Glutamatergic neuron (in vitro differentiated cells): ENCODE measurements at regions not wholly inside any gene's neighbourhood (a gene's known extent, or its start where the extent isn't known, plus 50 kb on each side); places are given as distances from the start of the nearest gene placed in this dataset.
A peak's percentile ranks its signal among the peaks of the same experiment; 100 is the strongest.
"Not testable (repeated sequence)": the region's sequence is repeated elsewhere in the genome, so short reads cannot be mapped to it uniquely, and the experiment has no call there.

Experiments used
- DNase-seq: peaks from one replicate; pipeline ENCODE4 v3.0.0; 2022
- H3K27ac Mint-ChIP-seq: one replicate; pipeline ENCODE4 v1.8.0; 2020; ENCODE audit warnings: mild to moderate bottlenecking, mixed read lengths, inconsistent platforms; ENCODE audit not compliant: unreplicated experiment
- H3K27me3 Mint-ChIP-seq: one replicate; pipeline ENCODE4 v1.8.0; 2020; ENCODE audit warnings: mild to moderate bottlenecking, moderate library complexity, mixed read lengths, inconsistent platforms; ENCODE audit not compliant: unreplicated experiment
- H3K36me3 Mint-ChIP-seq: one replicate; pipeline ENCODE4 v1.8.0; 2020; ENCODE audit warnings: mild to moderate bottlenecking, mixed read lengths, inconsistent platforms; ENCODE audit not compliant: unreplicated experiment
- H3K4me1 Mint-ChIP-seq: one replicate; pipeline ENCODE4 v1.8.0; 2020; ENCODE audit warnings: mild to moderate bottlenecking, low read depth, mixed read lengths, inconsistent platforms; ENCODE audit not compliant: unreplicated experiment
- H3K4me3 Mint-ChIP-seq: one replicate; pipeline ENCODE4 v1.8.0; 2020; ENCODE audit warnings: mild to moderate bottlenecking, mixed read lengths, inconsistent platforms; ENCODE audit not compliant: unreplicated experiment
- H3K9me3 Mint-ChIP-seq: one replicate; pipeline ENCODE4 v1.8.0; 2020; ENCODE audit warnings: mild to moderate bottlenecking, moderate library complexity, mixed read lengths, inconsistent platforms; ENCODE audit not compliant: unreplicated experiment
- TF ChIP-seq, protein P1 (sequence below): fragments of 200-600 bp; sonication (generic); IDR thresholded peaks from one replicate; pipeline ENCODE4 v1.5.0; 2021; ENCODE audit not compliant: partially characterized antibody, unreplicated experiment

DNA sequence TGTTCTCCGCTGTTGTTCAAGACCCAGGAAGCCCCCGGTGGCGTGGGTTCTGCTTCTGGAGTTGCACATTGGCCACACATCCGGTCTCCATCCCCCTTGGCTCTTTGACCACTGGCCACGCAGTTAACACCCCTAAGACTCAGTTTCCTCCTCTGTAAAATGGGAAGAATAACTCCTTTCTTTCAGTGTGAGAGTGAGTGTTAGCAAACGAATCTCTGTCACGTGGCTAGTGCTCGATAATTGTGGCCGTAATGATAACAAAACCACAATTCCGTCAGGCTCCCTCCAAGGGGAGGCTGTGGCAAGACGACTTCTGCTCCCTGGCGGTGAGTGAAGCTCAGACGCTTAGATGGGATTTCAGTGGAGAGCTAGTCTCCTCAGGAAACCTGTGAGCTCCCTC, 315.2 kb upstream of the B3GAT1 start:
- peaks cover 53% of the 10 kb centered on the region for H3K4me1 Mint-ChIP-seq
- H3K36me3 Mint-ChIP-seq = no peaks in the 10 kb centered on the region
- H3K9me3 Mint-ChIP-seq = peaks cover 5% of the 10 kb centered on the region
- no peak for DNase-seq
- TF ChIP-seq, protein P1, sequence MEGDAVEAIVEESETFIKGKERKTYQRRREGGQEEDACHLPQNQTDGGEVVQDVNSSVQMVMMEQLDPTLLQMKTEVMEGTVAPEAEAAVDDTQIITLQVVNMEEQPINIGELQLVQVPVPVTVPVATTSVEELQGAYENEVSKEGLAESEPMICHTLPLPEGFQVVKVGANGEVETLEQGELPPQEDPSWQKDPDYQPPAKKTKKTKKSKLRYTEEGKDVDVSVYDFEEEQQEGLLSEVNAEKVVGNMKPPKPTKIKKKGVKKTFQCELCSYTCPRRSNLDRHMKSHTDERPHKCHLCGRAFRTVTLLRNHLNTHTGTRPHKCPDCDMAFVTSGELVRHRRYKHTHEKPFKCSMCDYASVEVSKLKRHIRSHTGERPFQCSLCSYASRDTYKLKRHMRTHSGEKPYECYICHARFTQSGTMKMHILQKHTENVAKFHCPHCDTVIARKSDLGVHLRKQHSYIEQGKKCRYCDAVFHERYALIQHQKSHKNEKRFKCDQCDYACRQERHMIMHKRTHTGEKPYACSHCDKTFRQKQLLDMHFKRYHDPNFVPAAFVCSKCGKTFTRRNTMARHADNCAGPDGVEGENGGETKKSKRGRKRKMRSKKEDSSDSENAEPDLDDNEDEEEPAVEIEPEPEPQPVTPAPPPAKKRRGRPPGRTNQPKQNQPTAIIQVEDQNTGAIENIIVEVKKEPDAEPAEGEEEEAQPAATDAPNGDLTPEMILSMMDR = no peak
- peak overlapping the region; percentile 62 for H3K27ac Mint-ChIP-seq
- H3K4me3 Mint-ChIP-seq = no peak overlapping the region
- H3K27me3 Mint-ChIP-seq = peaks cover 10% of the 10 kb centered on the region

DNA sequence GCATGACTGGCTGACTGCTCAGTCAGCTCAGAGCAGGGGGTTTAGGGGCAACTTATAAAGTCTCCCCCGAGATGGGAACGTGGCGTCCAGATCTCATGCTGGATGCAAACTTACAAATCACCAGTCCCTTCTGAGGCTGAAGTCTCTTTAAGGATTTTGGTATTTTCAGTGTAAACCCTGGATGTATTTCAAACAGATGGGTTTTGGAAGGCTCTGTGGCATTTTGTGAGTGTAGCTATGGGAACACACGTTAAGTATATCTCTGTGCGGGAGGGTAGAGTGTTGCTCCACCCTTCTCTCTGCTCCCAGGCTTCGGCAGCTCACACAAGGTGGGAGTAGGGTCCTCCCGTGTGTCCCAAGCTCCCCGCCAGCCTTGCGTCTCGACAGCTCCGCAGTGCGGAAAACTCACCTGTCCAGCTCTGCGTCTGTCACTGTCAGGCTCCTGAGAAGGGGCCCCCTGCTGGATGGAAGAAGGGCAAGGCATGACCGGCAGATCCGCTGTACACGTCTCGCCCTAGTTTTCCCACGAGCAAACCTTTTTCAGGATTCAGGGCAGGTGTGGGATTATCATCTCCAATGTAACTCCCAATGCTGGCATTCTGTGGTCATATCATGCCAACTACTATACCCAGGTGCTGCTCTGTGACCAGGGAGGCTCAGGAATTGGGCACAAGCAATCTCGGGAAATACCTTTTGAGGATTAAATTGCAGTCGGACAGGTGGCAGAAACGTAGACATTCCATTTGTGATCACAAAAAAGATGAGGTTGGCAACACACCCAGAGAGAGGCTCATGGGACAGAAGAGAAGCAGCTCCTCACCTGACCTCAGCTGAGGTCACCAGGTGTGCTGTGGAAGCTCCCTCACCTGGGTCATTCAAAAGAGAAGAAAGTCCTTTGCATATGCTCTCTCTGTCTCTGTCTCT, 313.9 kb upstream of the B3GAT1 start:
- Mint-ChIP-seq H3K4me3 (no peak overlapping the region), H3K27ac (peak overlapping the region; percentile 9), H3K27me3 (peaks cover 10% of the 10 kb centered on the region), H3K9me3 (peaks cover 5% of the 10 kb centered on the region), H3K4me1 (peaks cover 45% of the 10 kb centered on the region), H3K36me3 (no peaks in the 10 kb centered on the region)
- no peak for DNase-seq
- TF ChIP-seq, protein P1 = peak; percentile 30

DNA sequence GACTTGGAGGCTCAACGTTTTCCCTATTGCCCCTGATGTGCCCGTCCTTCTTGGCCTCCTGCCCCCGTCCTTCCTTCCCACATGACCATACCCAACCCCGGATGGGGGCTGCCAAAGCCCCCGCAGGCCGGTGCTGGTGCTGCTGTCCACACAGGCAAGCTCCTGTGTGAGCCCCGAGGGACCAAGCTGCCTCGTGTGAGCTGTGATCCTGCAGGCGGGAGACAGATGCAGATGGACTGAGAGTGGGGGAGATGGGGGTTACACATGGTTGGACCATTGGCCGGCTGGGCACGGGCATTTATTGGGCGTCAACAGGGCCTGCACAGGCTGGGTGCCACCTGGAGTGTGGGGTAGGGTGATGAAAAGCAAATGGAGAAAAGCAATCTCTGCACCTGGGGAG, 313.2 kb upstream of the B3GAT1 start:
- H3K36me3 Mint-ChIP-seq = no peaks in the 10 kb centered on the region
- TF ChIP-seq, protein P1 = no peak
- H3K4me1 Mint-ChIP-seq = peaks cover 43% of the 10 kb centered on the region
- H3K4me3 Mint-ChIP-seq = no peak overlapping the region
- H3K27ac Mint-ChIP-seq = no peak overlapping the region
- H3K9me3 Mint-ChIP-seq = peaks cover 5% of the 10 kb centered on the region
- DNase-seq = no peak
- peaks cover 10% of the 10 kb centered on the region for H3K27me3 Mint-ChIP-seq

DNA sequence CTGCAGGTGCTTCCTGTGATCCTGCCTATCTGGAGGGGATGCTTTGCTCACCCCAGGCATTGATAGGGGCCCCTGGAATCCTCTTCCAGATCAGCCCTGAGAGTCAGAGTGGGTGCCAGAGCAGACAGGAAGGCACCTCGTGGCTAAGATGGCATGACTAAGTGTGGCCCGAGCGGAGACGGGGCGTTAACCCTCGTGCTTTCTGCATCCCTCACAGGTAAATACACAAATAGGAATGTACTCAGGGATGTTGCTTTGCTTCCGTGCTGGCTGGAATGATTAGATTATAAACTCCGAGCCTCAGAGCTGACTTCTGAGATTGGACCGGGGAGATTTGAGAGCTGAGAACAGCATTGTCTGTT, 312.7 kb upstream of the B3GAT1 start:
- no peak overlapping the region for H3K27ac Mint-ChIP-seq
- no peak for DNase-seq
- peaks cover 10% of the 10 kb centered on the region for H3K27me3 Mint-ChIP-seq
- no peaks in the 10 kb centered on the region for H3K36me3 Mint-ChIP-seq
- TF ChIP-seq, protein P1 = no peak
- H3K4me1 Mint-ChIP-seq = peaks cover 43% of the 10 kb centered on the region
- peaks cover 5% of the 10 kb centered on the region for H3K9me3 Mint-ChIP-seq
- peak overlapping the region; percentile 33 for H3K4me3 Mint-ChIP-seq

DNA sequence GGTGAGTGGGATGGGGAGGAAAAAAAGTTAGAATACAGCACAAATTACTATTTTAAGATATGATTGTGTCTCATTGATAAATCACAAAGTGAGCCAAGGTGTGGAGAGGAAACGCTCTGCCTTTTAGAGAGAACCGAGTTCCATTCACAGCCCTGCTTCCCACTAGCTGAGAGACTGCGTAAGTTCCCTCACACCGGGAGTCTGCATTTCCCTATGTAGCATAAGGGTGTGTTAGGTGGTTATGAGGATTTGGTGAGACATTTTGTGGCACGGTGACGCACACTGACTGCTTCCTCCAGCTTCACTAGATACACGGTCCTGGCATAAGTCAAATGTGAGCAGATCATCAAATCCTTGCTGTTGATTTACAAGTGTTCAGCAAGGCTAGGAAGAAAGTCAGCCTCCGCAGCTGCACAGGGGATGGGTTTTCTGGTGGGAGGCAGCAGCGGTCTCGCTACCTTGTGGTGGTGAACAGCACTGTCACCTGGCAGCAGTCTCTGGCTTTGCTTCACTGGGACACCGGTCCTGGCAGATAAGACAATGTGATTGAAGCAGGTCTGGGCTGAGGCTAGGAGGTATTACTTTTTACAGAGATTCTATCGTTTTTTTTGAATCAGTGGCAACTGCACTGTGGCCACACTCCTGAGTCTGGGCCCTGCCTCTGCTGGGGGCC, 312.2 kb upstream of the B3GAT1 start:
- no peak overlapping the region for H3K27ac Mint-ChIP-seq
- H3K9me3 Mint-ChIP-seq = peaks cover 5% of the 10 kb centered on the region
- peaks cover 43% of the 10 kb centered on the region for H3K4me1 Mint-ChIP-seq
- TF ChIP-seq, protein P1 = no peak
- no peak overlapping the region for H3K4me3 Mint-ChIP-seq
- no peak for DNase-seq
- H3K36me3 Mint-ChIP-seq = no peaks in the 10 kb centered on the region
- H3K27me3 Mint-ChIP-seq = peaks cover 10% of the 10 kb centered on the region

DNA sequence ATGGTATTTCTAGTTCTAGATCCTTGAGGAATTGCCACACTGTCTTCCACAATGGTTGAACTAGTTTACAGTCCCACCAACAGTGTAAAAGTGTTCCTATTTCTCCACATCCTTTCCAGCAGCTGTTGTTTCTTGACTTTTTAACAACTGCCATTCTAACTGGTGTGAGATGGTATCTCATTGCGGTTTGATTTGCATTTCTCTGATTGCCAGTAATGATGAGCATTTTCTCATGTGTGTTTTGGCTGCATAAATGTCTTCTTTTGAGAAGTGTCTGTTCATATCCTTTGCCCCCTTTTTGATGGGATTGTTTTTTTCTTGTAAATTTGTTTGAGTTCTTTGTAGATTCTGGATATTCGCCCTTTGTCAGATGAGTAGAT, 308.6 kb upstream of the B3GAT1 start:
- DNase-seq, H3K4me3 Mint-ChIP-seq, H3K27me3 Mint-ChIP-seq, H3K9me3 Mint-ChIP-seq, H3K27ac Mint-ChIP-seq, H3K36me3 Mint-ChIP-seq: not testable (repeated sequence)
- peaks cover 32% of the 10 kb centered on the region for H3K4me1 Mint-ChIP-seq

DNA sequence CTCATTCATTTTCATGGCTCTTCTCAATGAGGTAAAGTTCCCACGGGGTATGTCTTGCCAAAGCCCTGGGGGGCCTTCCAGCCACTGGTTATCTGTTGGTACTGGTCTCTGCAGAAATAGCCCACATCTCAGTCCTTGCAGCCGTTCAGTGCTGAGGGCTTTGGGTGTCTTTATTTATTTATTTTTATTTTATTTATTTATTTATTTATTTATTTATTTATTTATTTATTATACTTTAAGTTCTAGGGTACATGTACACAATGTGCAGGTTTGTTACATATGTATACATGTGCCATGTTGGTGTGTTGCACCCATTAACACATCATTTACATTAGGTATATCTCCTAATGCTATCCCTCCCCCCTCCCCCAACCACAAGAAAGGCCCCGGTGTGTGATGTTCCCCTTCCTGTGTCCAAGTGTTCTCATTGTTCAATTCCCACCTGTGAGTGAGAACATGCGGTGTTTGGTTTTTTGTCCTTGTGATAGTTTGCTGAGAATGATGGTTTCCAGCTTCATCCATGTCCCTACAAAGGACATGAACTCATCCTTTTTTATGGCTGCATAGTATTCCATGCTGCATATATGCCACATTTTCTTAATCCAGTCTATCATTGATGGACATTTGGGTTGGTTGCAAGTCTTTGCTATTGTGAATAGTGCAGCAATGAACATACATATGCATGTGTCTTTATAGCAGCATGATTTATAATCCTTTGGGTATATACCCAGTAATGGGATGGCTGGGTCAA, 308.1 kb upstream of the B3GAT1 start:
- peaks cover 30% of the 10 kb centered on the region for H3K4me1 Mint-ChIP-seq
- not testable (repeated sequence) for DNase-seq, H3K27ac Mint-ChIP-seq, H3K36me3 Mint-ChIP-seq, H3K4me3 Mint-ChIP-seq, H3K27me3 Mint-ChIP-seq, H3K9me3 Mint-ChIP-seq
